HepG2 (cell line): ENCODE measurements at regions not wholly inside any gene's neighbourhood (a gene's known extent, or its start where the extent isn't known, plus 50 kb on each side); places are given as distances from the start of the nearest gene placed in this dataset.

Experiments
- ATAC-seq: fragments of 200-7000 bp; cut with Tn5 transposase; 3 replicates; pipeline ENCODE4 v1.9.1; 2020; ENCODE audit warnings: mild to moderate bottlenecking, moderate library complexity
- BruUV-seq: library from RNA; stranded (reverse); fragments of 400-500 nt; replicated peaks from 2 replicates; lab custom pipeline; 2021; lab: Mats Ljungman, UMichigan
- CTCF ChIA-PET: fragments of 300-600 bp; formaldehyde crosslinking; extraction: SDS; loops from one replicate; lab custom pipeline; 2021; ENCODE audit warnings: low total read pairs, inconsistent platforms, low intra/inter-chr PET ratio; lab: Yijun Ruan, JAX
- POLR2A ChIA-PET: fragments of 350-600 bp; sonication (Branson Sonifier 250); formaldehyde crosslinking; loops from one replicate; lab custom pipeline; 2020; ENCODE audit warnings: antibody characterized with exemption, inconsistent platforms; lab: Yijun Ruan, JAX
- DNase-seq: peaks from one replicate; pipeline ENCODE4 v3.0.0-alpha.2; 2015; ENCODE audit warnings: low spot score
- FAIRE-seq: peaks from 3 replicates; lab custom pipeline; 2011; peaks lifted over from hg19 to GRCh38; lab: Jason Lieb, UNC
- H2AFZ ChIP-seq: one replicate; pipeline ENCODE4 v1.6.1; 2011; ENCODE audit warnings: low read length, inconsistent platforms
- H3K27ac ChIP-seq: fragments of 300-600 bp; 3 replicates; pipeline ENCODE4 v1.8.0; 2011; ENCODE audit warnings: mixed run types, mild to moderate bottlenecking, mixed read lengths, low read length, inconsistent platforms; ENCODE audit not compliant: insufficient read depth; ENCODE audit errors: extremely low read length
- H3K27me3 ChIP-seq, 2 experiments: fragments of 200-600 bp in 1 of 2; 2 replicates in 1 of 2; 3 replicates in 1 of 2; pipeline versions ENCODE4 v1.6.0 to v1.8.0; 2011; ENCODE audit warnings: low read length in 2 of 2, mild to moderate bottlenecking in 2 of 2, moderate library complexity in 2 of 2, inconsistent platforms in 1 of 2; ENCODE audit not compliant: insufficient read depth in 2 of 2, control insufficient read depth in 1 of 2
- H3K36me3 ChIP-seq, 2 experiments: fragments of 200-600 bp in 1 of 2; replicated peaks in 1 of 2; 2 replicates in 1 of 2; 3 replicates in 1 of 2; pipeline versions ENCODE4 v1.5.1 to v1.8.0; 2011; ENCODE audit warnings: low read length in 2 of 2, inconsistent platforms in 1 of 2; ENCODE audit not compliant: insufficient read depth in 2 of 2, control insufficient read depth in 1 of 2
- H3K4me1 ChIP-seq: 2 replicates; pipeline ENCODE4 v1.5.1; 2012; ENCODE audit warnings: low read length, inconsistent platforms; ENCODE audit not compliant: insufficient read depth
- H3K4me2 ChIP-seq: 2 replicates; pipeline ENCODE4 v1.6.0; 2011; ENCODE audit warnings: low read depth, low read length, inconsistent platforms
- H3K4me3 ChIP-seq, 3 experiments: fragments of 200-600 bp in 1 of 3; sonication (generic), shearing (Covaris generic) in 1 of 3; replicated peaks in 1 of 3; 2 replicates each; pipeline ENCODE4 v1.5.1; 2011 to 2016; ENCODE audit warnings: low read length in 3 of 3, inconsistent platforms in 2 of 3, low read depth in 2 of 3, mild to moderate bottlenecking in 2 of 3, control low read depth in 1 of 3, mixed read lengths in 1 of 3; ENCODE audit not compliant: insufficient read depth in 1 of 3
- H3K79me2 ChIP-seq: one replicate; pipeline ENCODE4 v1.6.1; 2011; ENCODE audit warnings: low read length, inconsistent platforms; ENCODE audit not compliant: insufficient read depth
- H3K9ac ChIP-seq: 2 replicates; pipeline ENCODE4 v1.6.0; 2011; ENCODE audit warnings: mild to moderate bottlenecking, low read depth, low read length, inconsistent platforms; ENCODE audit not compliant: insufficient read depth
- H3K9me3 ChIP-seq: 2 replicates; pipeline ENCODE4 v1.5.1; 2012; ENCODE audit warnings: mild to moderate bottlenecking, low read length
- H4K20me1 ChIP-seq: 2 replicates; pipeline ENCODE4 v1.6.0; 2011; ENCODE audit warnings: inconsistent platforms, mild to moderate bottlenecking, low read length, moderate library complexity; ENCODE audit not compliant: insufficient read depth
- ATF6 ChIP-seq: sonication (generic); formaldehyde crosslinking; conservative IDR thresholded peaks from 2 replicates; pipeline ENCODE4 v1.4.0; 2020; ENCODE audit warnings: missing genetic modification reagents
- CEBPB ChIP-seq: IDR thresholded peaks from 2 replicates; pipeline ENCODE4 v1.6.1; 2011; ENCODE audit warnings: low read depth, low read length, improper control_type of control experiment, borderline replicate concordance
- EP300 ChIP-seq, 3 experiments: sonication (generic) in 1 of 3; formaldehyde crosslinking in 1 of 3; IDR thresholded peaks; 2 replicates each; pipeline versions ENCODE4 v1.5.1 to v1.6.1; 2011 to 2020; ENCODE audit warnings: low read depth in 2 of 3, low read length in 2 of 3, borderline replicate concordance in 1 of 3, improper control_type of control experiment in 1 of 3, mild to moderate bottlenecking in 1 of 3, missing genetic modification reagents in 1 of 3, moderate library complexity in 1 of 3
- SOX6 ChIP-seq, 2 experiments: fragments of 450-650 bp in 1 of 2; sonication (generic) in 1 of 2; formaldehyde crosslinking in 1 of 2; IDR thresholded peaks; 2 replicates each; pipeline versions ENCODE4 v1.4.0 to v1.6.1; 2017 to 2020; ENCODE audit warnings: antibody characterized with exemption in 1 of 2, mild to moderate bottlenecking in 1 of 2, missing genetic modification reagents in 1 of 2
- ZNF577 ChIP-seq: sonication (generic); formaldehyde crosslinking; IDR thresholded peaks from 2 replicates; pipeline ENCODE4 v1.4.0; 2020; ENCODE audit warnings: mild to moderate bottlenecking, low read depth, missing genetic modification reagents, borderline replicate concordance
- ZNF788 ChIP-seq: sonication (generic); formaldehyde crosslinking; IDR thresholded peaks from 2 replicates; pipeline ENCODE4 v1.5.0; 2020; ENCODE audit warnings: mild to moderate bottlenecking, missing genetic modification reagents, borderline replicate concordance
- ZXDC ChIP-seq: sonication (generic); formaldehyde crosslinking; IDR thresholded peaks from 2 replicates; pipeline ENCODE4 v1.5.0; 2020; ENCODE audit warnings: mild to moderate bottlenecking, missing genetic modification reagents
- WGBS: methylation state at CpG from one replicate; pipeline ENCODE4 v1.1.6; 2017; ENCODE audit warnings: low lambda C conversion rate; 5-methylcytosine and 5-hydroxymethylcytosine counted together
- in situ Hi-C: cut with HindIII; loops from 2 replicates; pipeline ENCODE4 v1.10.0; 2017; ENCODE audit warnings: low pct_unique_long_range_greater_than_20kb; ENCODE audit not compliant: extremely low pct_ligation_motif_present
- intact Hi-C: fragments of 100-400 bp; cut with micrococcal nuclease; formaldehyde crosslinking; loops from one replicate; pipeline ENCODE4 v1.10.0; 2022; ENCODE audit not compliant: unreplicated experiment

- POLR2A ChIA-PET = no interaction called here
- Histone ChIP-seq H3K9ac (no peak overlapping the region), H3K4me2 (no peak overlapping the region), H4K20me1 (no peaks in the 10 kb centered on the region), H3K27me3 (no peaks in the 10 kb centered on the region), H3K27ac (no peak overlapping the region), H3K79me2 (no peaks in the 10 kb centered on the region), H3K36me3 (no peaks in the 10 kb centered on the region), H3K4me1 (no peaks in the 10 kb centered on the region), H2AFZ (no peak overlapping the region), H3K4me3 (no peak overlapping the region), H3K9me3 (no peaks in the 10 kb centered on the region)
- DNase-seq = peak; percentile 40
- TF ChIP-seq CEBPB (peak; percentile 55; the same call in 1 of the 2 replicates), ZNF788 (no peak), SOX6 (IDR thresholded peaks at IDR 0.05) (no peak), SOX6 (CRISPR knock-in tag; IDR thresholded peaks at IDR 0.05) (no peak), ZXDC (CRISPR knock-in tag) (no peak), ZNF577 (no peak), EP300 (IDR thresholded peaks at IDR 0.05; ENCODE audit: low read depth in 2 of 2, low read length in 2 of 2) (0 out of 4 replicates have a peak, but pooled peaks of 1 of the 2 experiments have one; percentile 8), EP300 (CRISPR knock-in tag; IDR thresholded peaks at IDR 0.05; ENCODE audit: borderline replicate concordance) (no peak), ATF6 (CRISPR knock-in tag) (no peak)
- no peak for FAIRE-seq
- in situ Hi-C loops = no loop called here
- no TSS peak for BruUV-seq
- intact Hi-C loops = no loop called here
- WGBS = 0% methylated on average over 1 of the region's 1 CpG
- CTCF ChIA-PET = no interaction called here
- ATAC-seq = no peak
These were observed 1239.2 kb downstream of the NSUN3 start for GRCh38 chr3:95302044-95302443.
